ENCODE measurements at regions not wholly inside any gene's neighbourhood (a gene's known extent, or its start where the extent isn't known, plus 50 kb on each side); places are given as distances from the start of the nearest gene placed in this dataset.

DNA sequence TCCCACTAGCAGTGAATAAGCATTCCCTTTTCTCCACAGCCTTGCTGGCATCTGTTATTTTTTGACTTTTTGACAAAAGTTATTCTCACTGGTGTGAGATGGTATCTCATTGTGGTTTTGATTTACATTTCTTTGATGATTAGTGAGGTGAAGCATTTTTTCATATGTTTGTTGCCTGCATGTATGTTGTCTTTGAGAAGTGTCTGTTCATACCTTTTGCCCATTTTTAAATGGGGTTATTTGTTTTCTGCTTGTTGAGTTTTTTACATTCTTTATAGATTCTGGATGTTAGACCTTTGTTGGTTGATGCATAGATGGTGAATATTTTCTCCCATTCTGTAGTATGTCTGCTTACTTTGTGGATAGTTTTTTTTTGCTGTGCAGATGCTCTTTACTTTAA lies 171.7 kb downstream of the SREK1 start:
- TF ChIP-seq, protein P1, sequence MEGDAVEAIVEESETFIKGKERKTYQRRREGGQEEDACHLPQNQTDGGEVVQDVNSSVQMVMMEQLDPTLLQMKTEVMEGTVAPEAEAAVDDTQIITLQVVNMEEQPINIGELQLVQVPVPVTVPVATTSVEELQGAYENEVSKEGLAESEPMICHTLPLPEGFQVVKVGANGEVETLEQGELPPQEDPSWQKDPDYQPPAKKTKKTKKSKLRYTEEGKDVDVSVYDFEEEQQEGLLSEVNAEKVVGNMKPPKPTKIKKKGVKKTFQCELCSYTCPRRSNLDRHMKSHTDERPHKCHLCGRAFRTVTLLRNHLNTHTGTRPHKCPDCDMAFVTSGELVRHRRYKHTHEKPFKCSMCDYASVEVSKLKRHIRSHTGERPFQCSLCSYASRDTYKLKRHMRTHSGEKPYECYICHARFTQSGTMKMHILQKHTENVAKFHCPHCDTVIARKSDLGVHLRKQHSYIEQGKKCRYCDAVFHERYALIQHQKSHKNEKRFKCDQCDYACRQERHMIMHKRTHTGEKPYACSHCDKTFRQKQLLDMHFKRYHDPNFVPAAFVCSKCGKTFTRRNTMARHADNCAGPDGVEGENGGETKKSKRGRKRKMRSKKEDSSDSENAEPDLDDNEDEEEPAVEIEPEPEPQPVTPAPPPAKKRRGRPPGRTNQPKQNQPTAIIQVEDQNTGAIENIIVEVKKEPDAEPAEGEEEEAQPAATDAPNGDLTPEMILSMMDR (IDR thresholded peaks at IDR 0.05) = no peak
- TF ChIP-seq EZH2 (IDR thresholded peaks at IDR 0.05) = no peak
- no peak for TF ChIP-seq EZH2phosphoT487 (IDR thresholded peaks at IDR 0.05)

All from neural progenitor cell (in vitro differentiated cells).